SU-DHL-6 (cell line): ENCODE measurements at regions not wholly inside any gene's neighbourhood (a gene's known extent, or its start where the extent isn't known, plus 50 kb on each side); places are given as distances from the start of the nearest gene placed in this dataset.

ENCODE experiments used
- H2AFZ ChIP-seq: fragments of 200-600 bp; sonication (generic); 2 replicates; pipeline ENCODE4 v1.6.1; 2014; ENCODE audit warnings: low read depth, mild to moderate bottlenecking, moderate library complexity, mixed read lengths, antibody characterized with exemption, low read length; ENCODE audit not compliant: severe bottlenecking
- H3F3A ChIP-seq: fragments of 200-600 bp; shearing (Covaris generic); 2 replicates; pipeline ENCODE4 v1.6.0; 2016; ENCODE audit warnings: antibody characterized with exemption, mild to moderate bottlenecking; ENCODE audit not compliant: insufficient read depth
- H3K27ac ChIP-seq: fragments of 200-600 bp; sonication (generic); 2 replicates; pipeline ENCODE4 v1.5.1; 2016; ENCODE audit warnings: low read depth, mild to moderate bottlenecking, low read length, moderate library complexity, mixed read lengths
- H3K27me3 ChIP-seq: fragments of 200-600 bp; sonication (generic), shearing (Covaris generic); 2 replicates; pipeline ENCODE4 v1.6.0; 2014; ENCODE audit warnings: mild to moderate bottlenecking, low read length
- H3K36me3 ChIP-seq: fragments of 200-600 bp; sonication (generic); 2 replicates; pipeline ENCODE4 v1.6.1; 2014; ENCODE audit warnings: mild to moderate bottlenecking, low read length, mixed read lengths
- H3K4me2 ChIP-seq: fragments of 300-600, 200-600 bp; shearing (Covaris generic), sonication (generic); 2 replicates; pipeline ENCODE4 v1.6.0; 2014; ENCODE audit warnings: low read length, low read depth, mild to moderate bottlenecking; ENCODE audit not compliant: poor library complexity, severe bottlenecking
- H3K4me3 ChIP-seq: fragments of 200-600 bp; sonication (generic); 2 replicates; pipeline ENCODE4 v1.5.1; 2014; ENCODE audit warnings: antibody characterized with exemption, low read length, mild to moderate bottlenecking, mixed read lengths; ENCODE audit not compliant: insufficient read depth, poor library complexity, severe bottlenecking
- H3K79me2 ChIP-seq: fragments of 200-600 bp; sonication (generic); 2 replicates; pipeline ENCODE4 v1.6.1; 2014; ENCODE audit warnings: mild to moderate bottlenecking, low read length, moderate library complexity; ENCODE audit not compliant: insufficient read depth
- H3K9ac ChIP-seq: fragments of 200-600 bp; sonication (generic); 2 replicates; pipeline ENCODE4 v1.7.0; 2014; ENCODE audit warnings: mild to moderate bottlenecking, low read length
- H3K9me2 ChIP-seq: fragments of 200-600 bp; sonication (generic); replicated peaks from 2 replicates; pipeline ENCODE4 v1.6.1; 2014; ENCODE audit warnings: low read length; ENCODE audit not compliant: insufficient read depth
- H3K9me3 ChIP-seq: fragments of 200-600 bp; sonication (generic); 2 replicates; pipeline ENCODE4 v1.6.1; 2014; ENCODE audit warnings: low read length, mixed read lengths; ENCODE audit not compliant: insufficient read depth
- H4K20me1 ChIP-seq: fragments of 200-600 bp; sonication (generic); 2 replicates; pipeline ENCODE4 v1.6.1; 2014; ENCODE audit warnings: low read depth, mild to moderate bottlenecking, antibody characterized with exemption, low read length, moderate library complexity, mixed read lengths
- CTCF ChIP-seq: fragments of 200-600 bp; sonication (generic); IDR thresholded peaks from one replicate; pipeline ENCODE4 v1.5.1; 2017; ENCODE audit warnings: antibody characterized with exemption, mild to moderate bottlenecking, low read length, moderate library complexity; ENCODE audit not compliant: insufficient read depth, poor library complexity, severe bottlenecking
- EZH2phosphoT487 ChIP-seq: fragments of 200-600 bp; sonication (generic), shearing (Covaris generic); conservative IDR thresholded peaks from 2 replicates; pipeline ENCODE4 v1.6.1; 2018; ENCODE audit warnings: mild to moderate bottlenecking, antibody characterized with exemption, low read length, moderate library complexity, mixed read lengths

DNA sequence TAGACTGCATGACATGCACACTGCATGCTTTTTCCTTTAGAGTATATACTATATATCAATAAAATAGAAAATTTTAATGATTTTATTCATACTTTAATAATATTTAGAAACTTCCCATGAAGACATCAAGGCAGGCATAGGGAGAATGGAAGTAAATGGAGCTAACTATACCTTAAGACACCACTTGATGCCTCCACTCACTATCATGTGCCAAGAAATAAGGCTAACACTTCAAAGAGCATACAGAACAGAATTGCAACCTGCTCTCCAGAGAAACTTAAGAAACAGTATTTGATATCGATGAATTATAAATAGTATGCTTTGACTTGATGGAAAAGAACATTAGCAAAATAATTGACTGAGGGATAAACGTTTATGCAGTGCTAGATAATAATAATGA is 192.6 kb upstream of the MBNL1 start:
- Histone ChIP-seq H2AFZ (no peak overlapping the region), H3K9ac (no peak overlapping the region), H3K4me3 (no peak overlapping the region), H3F3A (no peaks in the 10 kb centered on the region), H3K79me2 (no peaks in the 10 kb centered on the region), H3K27me3 (no peaks in the 10 kb centered on the region), H3K36me3 (no peaks in the 10 kb centered on the region), H3K9me2 (no peaks in the 10 kb centered on the region), H3K27ac (no peak overlapping the region), H4K20me1 (no peaks in the 10 kb centered on the region), H3K9me3 (no peaks in the 10 kb centered on the region), H3K4me2 (no peak overlapping the region)
- TF ChIP-seq CTCF = no peak
- no peak for TF ChIP-seq EZH2phosphoT487

- H3K9me2 ChIP-seq = no peaks in the 10 kb centered on the region
- TF ChIP-seq EZH2phosphoT487 = no peak
- no peak for TF ChIP-seq CTCF
- H3K36me3 ChIP-seq = no peaks in the 10 kb centered on the region
- H4K20me1 ChIP-seq = no peaks in the 10 kb centered on the region
- H2AFZ ChIP-seq = no peak overlapping the region
- no peaks in the 10 kb centered on the region for H3F3A ChIP-seq
- H3K9ac ChIP-seq = no peak overlapping the region
- H3K4me2 ChIP-seq = no peak overlapping the region
- no peaks in the 10 kb centered on the region for H3K27me3 ChIP-seq
- H3K27ac ChIP-seq = no peak overlapping the region
- H3K4me3 ChIP-seq = no peak overlapping the region
- H3K79me2 ChIP-seq = no peaks in the 10 kb centered on the region
- no peaks in the 10 kb centered on the region for H3K9me3 ChIP-seq
Observed at GRCh38 chr3:152079980-152080379, 188.7 kb upstream of the MBNL1 start.

DNA sequence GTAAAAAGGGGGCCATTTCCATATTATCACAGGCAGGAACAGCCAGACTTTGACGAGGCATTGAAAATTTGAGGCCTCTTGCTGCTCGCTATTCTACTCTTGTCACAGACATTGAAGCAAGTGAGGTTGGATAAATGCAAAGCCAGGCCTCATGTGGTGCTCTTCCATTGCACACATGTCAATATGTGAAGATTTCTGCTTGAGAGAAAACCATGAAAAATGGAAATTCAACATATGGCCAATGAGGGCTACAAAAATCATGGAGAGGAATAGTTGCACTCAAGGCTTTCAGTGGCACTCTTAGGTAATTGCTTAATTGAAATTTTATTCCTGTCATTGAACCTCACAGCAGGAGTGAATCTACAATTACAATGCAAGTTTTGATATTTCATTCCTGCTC is 185.6 kb upstream of the MBNL1 start:
- Histone ChIP-seq H3K27ac (no peak overlapping the region), H3F3A (no peaks in the 10 kb centered on the region), H3K9me2 (0 out of 2 replicates have a peak, but pooled peaks cover 3% of the 10 kb centered on the region), H3K4me2 (no peak overlapping the region), H2AFZ (no peak overlapping the region), H4K20me1 (no peaks in the 10 kb centered on the region), H3K27me3 (no peaks in the 10 kb centered on the region), H3K4me3 (no peak overlapping the region), H3K79me2 (no peaks in the 10 kb centered on the region), H3K36me3 (no peaks in the 10 kb centered on the region), H3K9me3 (no peaks in the 10 kb centered on the region), H3K9ac (no peak overlapping the region)
- TF ChIP-seq CTCF (no peak), EZH2phosphoT487 (no peak)
